ENCODE measurements at regions not wholly inside any gene's neighbourhood (a gene's known extent, or its start where the extent isn't known, plus 50 kb on each side); places are given as distances from the start of the nearest gene placed in this dataset.

DNA sequence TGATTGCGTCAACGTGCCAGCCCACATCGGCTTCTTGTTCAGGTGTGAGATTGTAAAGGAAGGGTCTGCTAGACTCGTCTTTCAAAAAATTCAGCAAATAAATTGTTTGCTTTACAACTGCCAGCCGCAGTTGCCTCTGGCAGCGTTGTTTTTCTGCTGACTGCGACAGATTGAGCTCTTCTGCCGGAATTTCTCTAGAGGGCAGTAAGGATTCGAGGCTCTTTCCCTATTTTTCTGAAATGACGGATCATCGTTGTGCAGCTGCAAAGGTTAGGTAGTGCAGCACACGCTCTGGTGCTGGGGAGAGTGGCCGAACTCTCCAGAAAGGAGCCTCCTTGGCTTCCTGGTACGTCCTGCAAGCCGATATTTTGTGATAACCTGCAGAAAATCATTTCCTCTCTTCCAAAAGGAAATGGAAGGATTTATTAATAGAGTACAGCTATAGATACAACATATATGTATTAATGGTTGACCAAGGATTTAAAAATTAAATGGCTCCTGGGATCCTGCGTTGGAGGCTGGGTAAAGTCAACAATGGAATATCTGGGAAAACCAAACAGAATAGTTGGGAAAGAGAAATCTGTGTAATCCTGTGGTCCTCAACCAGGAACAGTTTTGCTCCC lies 121.9 kb upstream of the ZFP64 start:
- Histone ChIP-seq H3K4me2 (peak overlapping the region; percentile 16), H3K9me3 (ENCODE audit: low read depth) (no peaks in the 10 kb centered on the region), H3K27me3 (no peaks in the 10 kb centered on the region), H4K20me1 (ENCODE audit: low read depth) (no peaks in the 10 kb centered on the region), H3F3A (ENCODE audit: low read depth) (no peaks in the 10 kb centered on the region), H3K27ac (no peak overlapping the region), H3K79me2 (ENCODE audit: low read depth) (no peaks in the 10 kb centered on the region), H3K9ac (no peak overlapping the region), H3K4me3 (no peak overlapping the region), H3K4me1 (peaks cover 7% of the 10 kb centered on the region), H3K36me3 (no peaks in the 10 kb centered on the region), H2AFZ (replicated peaks) (peak overlapping the region; percentile 92)
- H3K36me3 Mint-ChIP-seq = no peaks in the 10 kb centered on the region
- TF ChIP-seq EZH2phosphoT487 (IDR thresholded peaks at IDR 0.05) = no peak
- no peak for TF ChIP-seq EZH2 (IDR thresholded peaks at IDR 0.05)
- TF ChIP-seq, protein P1, sequence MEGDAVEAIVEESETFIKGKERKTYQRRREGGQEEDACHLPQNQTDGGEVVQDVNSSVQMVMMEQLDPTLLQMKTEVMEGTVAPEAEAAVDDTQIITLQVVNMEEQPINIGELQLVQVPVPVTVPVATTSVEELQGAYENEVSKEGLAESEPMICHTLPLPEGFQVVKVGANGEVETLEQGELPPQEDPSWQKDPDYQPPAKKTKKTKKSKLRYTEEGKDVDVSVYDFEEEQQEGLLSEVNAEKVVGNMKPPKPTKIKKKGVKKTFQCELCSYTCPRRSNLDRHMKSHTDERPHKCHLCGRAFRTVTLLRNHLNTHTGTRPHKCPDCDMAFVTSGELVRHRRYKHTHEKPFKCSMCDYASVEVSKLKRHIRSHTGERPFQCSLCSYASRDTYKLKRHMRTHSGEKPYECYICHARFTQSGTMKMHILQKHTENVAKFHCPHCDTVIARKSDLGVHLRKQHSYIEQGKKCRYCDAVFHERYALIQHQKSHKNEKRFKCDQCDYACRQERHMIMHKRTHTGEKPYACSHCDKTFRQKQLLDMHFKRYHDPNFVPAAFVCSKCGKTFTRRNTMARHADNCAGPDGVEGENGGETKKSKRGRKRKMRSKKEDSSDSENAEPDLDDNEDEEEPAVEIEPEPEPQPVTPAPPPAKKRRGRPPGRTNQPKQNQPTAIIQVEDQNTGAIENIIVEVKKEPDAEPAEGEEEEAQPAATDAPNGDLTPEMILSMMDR (IDR thresholded peaks at IDR 0.05) = peak; percentile 59
- peaks cover 2% of the 10 kb centered on the region for H3K9me3 Mint-ChIP-seq
- DNase-seq (ENCODE audit: low spot score) = peak; percentile 71
- no peak overlapping the region for H3K27ac Mint-ChIP-seq
- no peak overlapping the region for H3K4me3 Mint-ChIP-seq
- H3K27me3 Mint-ChIP-seq (ENCODE audit: insufficient read depth, low read depth) = peaks cover 4% of the 10 kb centered on the region
- H3K4me1 Mint-ChIP-seq = peaks cover 9% of the 10 kb centered on the region

DNA sequence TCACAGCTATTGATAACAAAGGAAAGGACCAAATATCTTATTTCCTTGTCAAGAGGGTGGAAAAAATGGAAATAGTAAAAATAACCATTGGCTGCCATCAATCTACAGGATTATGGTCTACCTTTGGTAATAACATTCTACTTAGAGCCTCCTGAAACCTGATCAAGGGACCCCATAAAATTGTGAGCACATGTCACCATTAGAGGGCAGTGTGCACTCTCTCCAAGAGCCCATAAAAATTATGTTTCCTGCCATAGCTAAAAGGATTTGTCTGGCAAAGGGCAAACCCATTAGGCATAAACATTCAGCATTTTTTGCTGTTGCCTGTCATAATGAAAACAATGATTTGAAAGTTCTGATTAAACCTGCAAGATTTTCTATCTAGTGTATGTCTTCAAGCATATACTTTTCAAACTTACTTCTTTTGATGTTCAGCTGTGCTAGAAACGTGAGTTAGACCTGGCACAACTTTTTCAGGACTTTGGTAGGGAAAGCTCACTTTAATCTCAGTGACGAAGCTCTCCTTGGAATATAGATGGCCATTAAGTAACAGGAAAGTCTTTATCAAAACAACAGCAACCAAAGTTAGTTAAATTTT lies 120.7 kb upstream of the ZFP64 start:
- peaks cover 6% of the 10 kb centered on the region for H3K27me3 Mint-ChIP-seq (ENCODE audit: insufficient read depth, low read depth)
- Histone ChIP-seq H4K20me1 (ENCODE audit: low read depth) (no peaks in the 10 kb centered on the region), H3K79me2 (ENCODE audit: low read depth) (no peaks in the 10 kb centered on the region), H3K9me3 (ENCODE audit: low read depth) (no peaks in the 10 kb centered on the region), H3K4me1 (peaks cover 7% of the 10 kb centered on the region), H3K27ac (no peak overlapping the region), H2AFZ (replicated peaks) (no peak overlapping the region), H3K4me2 (no peak overlapping the region), H3K9ac (no peak overlapping the region), H3F3A (ENCODE audit: low read depth) (no peaks in the 10 kb centered on the region), H3K27me3 (no peaks in the 10 kb centered on the region), H3K4me3 (no peak overlapping the region), H3K36me3 (no peaks in the 10 kb centered on the region)
- no peak for TF ChIP-seq EZH2phosphoT487 (IDR thresholded peaks at IDR 0.05)
- no peak for TF ChIP-seq EZH2 (IDR thresholded peaks at IDR 0.05)
- TF ChIP-seq, protein P1 (IDR thresholded peaks at IDR 0.05) = peak; percentile 89
- H3K9me3 Mint-ChIP-seq = peaks cover 2% of the 10 kb centered on the region
- H3K4me1 Mint-ChIP-seq = peaks cover 9% of the 10 kb centered on the region
- no peak overlapping the region for H3K27ac Mint-ChIP-seq
- DNase-seq (ENCODE audit: low spot score) = peak; percentile 76
- H3K4me3 Mint-ChIP-seq = no peak overlapping the region
- H3K36me3 Mint-ChIP-seq = no peaks in the 10 kb centered on the region

DNA sequence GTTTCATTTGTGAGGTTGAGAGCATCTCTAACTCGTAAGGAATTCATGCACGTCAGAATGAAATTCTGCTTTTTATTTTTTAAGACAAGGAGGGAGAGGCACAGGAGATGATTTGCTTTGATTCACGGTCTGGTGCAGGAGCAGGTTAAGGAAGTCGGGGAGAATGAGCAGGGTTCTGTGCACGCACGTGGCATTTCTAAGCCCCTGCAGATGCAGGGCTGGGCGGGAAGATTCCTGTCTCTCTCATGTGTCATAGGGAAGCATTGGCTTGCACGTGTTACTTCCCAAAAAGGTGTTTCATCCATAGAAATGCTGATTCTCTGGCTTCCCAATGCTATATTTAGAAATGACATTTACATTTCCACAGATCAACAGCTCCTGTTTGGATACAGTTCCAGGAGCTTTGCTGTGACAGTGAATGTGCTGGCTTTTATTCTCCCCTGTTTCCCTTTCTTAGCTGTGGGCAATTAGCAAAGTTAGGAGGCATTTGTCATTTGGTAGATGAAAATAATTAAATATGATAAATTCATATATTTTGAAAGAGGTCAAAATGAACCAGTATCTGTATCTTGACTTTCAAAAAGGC lies 119.7 kb upstream of the ZFP64 start:
- no peak overlapping the region for H3K4me2 ChIP-seq
- peaks cover 2% of the 10 kb centered on the region for H3K9me3 Mint-ChIP-seq
- no peak overlapping the region for H3K9ac ChIP-seq
- peaks cover 7% of the 10 kb centered on the region for H3K4me1 ChIP-seq
- H2AFZ ChIP-seq (replicated peaks) = no peak overlapping the region
- no peak for DNase-seq (ENCODE audit: low spot score)
- H3K36me3 Mint-ChIP-seq = no peaks in the 10 kb centered on the region
- H3K36me3 ChIP-seq = no peaks in the 10 kb centered on the region
- H3K27ac ChIP-seq = no peak overlapping the region
- H3K9me3 ChIP-seq (ENCODE audit: low read depth) = no peaks in the 10 kb centered on the region
- H3F3A ChIP-seq (ENCODE audit: low read depth) = no peaks in the 10 kb centered on the region
- no peak overlapping the region for H3K27ac Mint-ChIP-seq
- no peaks in the 10 kb centered on the region for H3K79me2 ChIP-seq (ENCODE audit: low read depth)
- H3K4me3 ChIP-seq = no peak overlapping the region
- TF ChIP-seq EZH2phosphoT487 (IDR thresholded peaks at IDR 0.05) (no peak), EZH2 (IDR thresholded peaks at IDR 0.05) (no peak)
- TF ChIP-seq, protein P1 (IDR thresholded peaks at IDR 0.05) = no peak
- peaks cover 9% of the 10 kb centered on the region for H3K4me1 Mint-ChIP-seq
- no peak overlapping the region for H3K4me3 Mint-ChIP-seq
- no peaks in the 10 kb centered on the region for H3K27me3 ChIP-seq
- peaks cover 6% of the 10 kb centered on the region for H3K27me3 Mint-ChIP-seq (ENCODE audit: insufficient read depth, low read depth)
- no peaks in the 10 kb centered on the region for H4K20me1 ChIP-seq (ENCODE audit: low read depth)
